Right hindlimb (tissue), 1 donor: ENCODE measurements at regions not wholly inside any gene's neighbourhood (a gene's known extent, or its start where the extent isn't known, plus 50 kb on each side); places are given as distances from the start of the nearest gene placed in this dataset.
"Not testable (repeated sequence)": the region's sequence is repeated elsewhere in the genome, so short reads cannot be mapped to it uniquely, and the experiment has no call there.

Experiments used
- DNase-seq: peaks from one replicate; pipeline ENCODE4 v3.0.0-alpha.2; 2018

- not testable (repeated sequence) for DNase-seq
Observed at GRCh38 chr2:87695596-87696323, 52.1 kb upstream of the PLGLB2 start.
